Middle frontal gyrus (tissue), 1 donor: ENCODE measurements at regions not wholly inside any gene's neighbourhood (a gene's known extent, or its start where the extent isn't known, plus 50 kb on each side); places are given as distances from the start of the nearest gene placed in this dataset.
"Not testable (repeated sequence)": the region's sequence is repeated elsewhere in the genome, so short reads cannot be mapped to it uniquely, and the experiment has no call there.

ENCODE experiments used
- DNase-seq: peaks from one replicate; pipeline ENCODE4 v3.0.0-alpha.2; 2015; ENCODE audit warnings: low spot score; ENCODE audit errors: extremely low spot score

GRCh38 chr6:144757299-144757698 lies 472.2 kb downstream of the UTRN start:
- no peak for DNase-seq

GRCh38 chr6:144757730-144758129 lies 472.6 kb downstream of the UTRN start:
- DNase-seq, result no peak

GRCh38 chr6:144758602-144759001 lies 473.5 kb downstream of the UTRN start:
- DNase-seq, result no peak

GRCh38 chr6:144762469-144762868 lies 477.3 kb downstream of the UTRN start:
- DNase-seq, result no peak

GRCh38 chr6:144767051-144767450 lies 481.9 kb downstream of the UTRN start:
- DNase-seq, result no peak

- no peak for DNase-seq
Measured at GRCh38 chr6:144768551-144769075, 483.5 kb downstream of the UTRN start.

GRCh38 chr6:144769142-144769541 lies 484.0 kb downstream of the UTRN start:
- DNase-seq, result no peak

GRCh38 chr6:144776031-144776819 lies 491.1 kb downstream of the UTRN start:
- DNase-seq, result no peak

- no peak for DNase-seq
Measured at GRCh38 chr6:144777249-144777648, 492.1 kb downstream of the UTRN start.

GRCh38 chr6:144778056-144778455 lies 492.9 kb downstream of the UTRN start:
- DNase-seq, result no peak

GRCh38 chr6:144778773-144779492 lies 493.8 kb downstream of the UTRN start:
- DNase-seq, result no peak

- no peak for DNase-seq
Measured at GRCh38 chr6:144781836-144782235, 496.7 kb downstream of the UTRN start.

- no peak for DNase-seq
Measured at GRCh38 chr6:144782634-144783033, 497.5 kb downstream of the UTRN start.

- no peak for DNase-seq
Measured at GRCh38 chr6:144785056-144785455, 499.9 kb downstream of the UTRN start.

- DNase-seq, result no peak
Measured at GRCh38 chr6:144786825-144787224, 501.7 kb downstream of the UTRN start.

- no peak for DNase-seq
Measured at GRCh38 chr6:144793744-144794143, 508.6 kb downstream of the UTRN start.

- DNase-seq, result not testable (repeated sequence)
Measured at GRCh38 chr6:144795022-144795421, 509.9 kb downstream of the UTRN start.

GRCh38 chr6:144796070-144796469 lies 510.9 kb downstream of the UTRN start:
- no peak for DNase-seq

GRCh38 chr6:144797881-144798589 lies 512.9 kb downstream of the UTRN start:
- DNase-seq, result no peak

- no peak for DNase-seq
Measured at GRCh38 chr6:144804246-144804790, 519.2 kb downstream of the UTRN start.

GRCh38 chr6:144805049-144805448 lies 519.9 kb downstream of the UTRN start:
- no peak for DNase-seq

- no peak for DNase-seq
Measured at GRCh38 chr6:144806222-144806621, 521.1 kb downstream of the UTRN start.
